GM12878 (cell line): ENCODE measurements at regions not wholly inside any gene's neighbourhood (a gene's known extent, or its start where the extent isn't known, plus 50 kb on each side); places are given as distances from the start of the nearest gene placed in this dataset.

ENCODE experiments used
- ATAC-seq: fragments of 200-7000 bp; cut with Tn5 transposase; 3 replicates; pipeline ENCODE4 v1.9.1; 2020; ENCODE audit warnings: mild to moderate bottlenecking, moderate library complexity
- BruUV-seq: library from RNA; stranded (reverse); fragments of 400-500 nt; replicated peaks from 2 replicates; lab custom pipeline; 2021; lab: Mats Ljungman, UMichigan
- CTCF ChIA-PET: fragments of 300-600 bp; sonication (Branson Sonifier 250); formaldehyde crosslinking; extraction: SDS; loops from one replicate; lab custom pipeline; 2021; ENCODE audit warnings: inconsistent platforms; lab: Yijun Ruan, JAX
- POLR2A ChIA-PET: fragments of 350-600 bp; formaldehyde crosslinking; extraction: SDS; loops from one replicate; lab custom pipeline; 2021; ENCODE audit warnings: inconsistent platforms; lab: Charles Lee
- RAD21 ChIA-PET: fragments of 300-600 bp; sonication (Branson Sonifier 250); formaldehyde crosslinking; loops from one replicate; lab custom pipeline; 2023; ENCODE audit warnings: antibody characterized with exemption; ENCODE audit not compliant: unreplicated experiment; lab: Charles Lee
- SMC1A ChIA-PET: fragments of 300-600 bp; sonication (Branson Sonifier 250); formaldehyde crosslinking; loops from one replicate; lab custom pipeline; 2023; ENCODE audit not compliant: unreplicated experiment, uncharacterized antibody; lab: Charles Lee
- DNase-seq: peaks from one replicate; pipeline ENCODE4 v3.0.0-alpha.2; 2011; ENCODE audit warnings: low read depth, low spot score
- FAIRE-seq: peaks from 3 replicates; lab custom pipeline; 2011; peaks lifted over from hg19 to GRCh38; lab: Jason Lieb, UNC
- H2AFZ ChIP-seq: 2 replicates; pipeline ENCODE4 v1.6.0; 2011; ENCODE audit warnings: low read depth, low read length, control low read depth; ENCODE audit not compliant: control insufficient read depth
- H3K27ac ChIP-seq: 2 replicates; pipeline ENCODE4 v1.5.1; 2011; ENCODE audit warnings: control low read depth; ENCODE audit not compliant: control insufficient read depth, insufficient read depth
- H3K27me3 ChIP-seq, 2 experiments: replicated peaks in 1 of 2; 2 replicates each; pipeline versions ENCODE4 v1.6.0 to v1.6.1; 2011; ENCODE audit warnings: low read length in 1 of 2; ENCODE audit not compliant: control insufficient read depth in 2 of 2, insufficient read depth in 2 of 2
- H3K36me3 ChIP-seq, 2 experiments: 2 replicates each; pipeline ENCODE4 v1.5.1; 2011; ENCODE audit warnings: low read length in 1 of 2; ENCODE audit not compliant: control insufficient read depth in 2 of 2, insufficient read depth in 2 of 2
- H3K4me1 ChIP-seq: 2 replicates; pipeline ENCODE4 v1.6.1; 2011; ENCODE audit warnings: mild to moderate bottlenecking, low read length, moderate library complexity, mixed read lengths; ENCODE audit not compliant: control insufficient read depth, insufficient read depth
- H3K4me2 ChIP-seq: 2 replicates; pipeline ENCODE4 v1.6.0; 2011; ENCODE audit warnings: control low read depth; ENCODE audit not compliant: control insufficient read depth, insufficient read depth
- H3K4me3 ChIP-seq: fragments of 200-600 bp; sonication (generic); 2 replicates; pipeline ENCODE4 v1.5.1; 2016
- H3K79me2 ChIP-seq: 2 replicates; pipeline ENCODE4 v1.6.0; 2011; ENCODE audit warnings: low read length; ENCODE audit not compliant: control insufficient read depth, insufficient read depth
- H3K9ac ChIP-seq: 2 replicates; pipeline ENCODE4 v1.8.0; 2011; ENCODE audit warnings: low read length, control low read depth, mixed read lengths; ENCODE audit not compliant: control insufficient read depth, insufficient read depth
- H3K9me3 ChIP-seq: replicated peaks from 3 replicates; pipeline ENCODE4 v1.5.1; 2011; ENCODE audit warnings: mild to moderate bottlenecking, low read length; ENCODE audit not compliant: control insufficient read depth, insufficient read depth
- H4K20me1 ChIP-seq: 2 replicates; pipeline ENCODE4 v1.6.0; 2011; ENCODE audit not compliant: control insufficient read depth, insufficient read depth
- ASH2L ChIP-seq: fragments of 300-600, 200-600 bp; sonication (generic); IDR thresholded peaks from 2 replicates; pipeline ENCODE4 v1.6.1; 2017; ENCODE audit warnings: low read depth, mild to moderate bottlenecking, borderline replicate concordance
- ATF3 ChIP-seq: IDR thresholded peaks from 2 replicates; pipeline ENCODE4 v1.6.1; 2011; ENCODE audit warnings: low read depth, mild to moderate bottlenecking, low read length, moderate library complexity, borderline replicate concordance; ENCODE audit errors: extremely low read depth
- CHD1 ChIP-seq: IDR thresholded peaks from 2 replicates; pipeline ENCODE4 v1.6.1; 2012; ENCODE audit warnings: low read depth, low read length, improper control_type of control experiment
- E4F1 ChIP-seq: fragments of 450-650 bp; IDR thresholded peaks from 2 replicates; pipeline ENCODE4 v1.6.1; 2018; ENCODE audit warnings: borderline replicate concordance, mild to moderate bottlenecking; ENCODE audit not compliant: partially characterized antibody
- MYC ChIP-seq: IDR thresholded peaks from 2 replicates; pipeline ENCODE4 v1.6.1; 2011; ENCODE audit warnings: mild to moderate bottlenecking, low read length, moderate library complexity, inconsistent platforms; ENCODE audit not compliant: insufficient read depth, insufficient replicate concordance, insufficient read length, severe bottlenecking
- NFYB ChIP-seq: IDR thresholded peaks from 2 replicates; pipeline ENCODE4 v1.6.1; 2011; ENCODE audit warnings: low read depth, mild to moderate bottlenecking, low read length, improper control_type of control experiment, moderate library complexity; ENCODE audit not compliant: insufficient read depth
- NKRF ChIP-seq: fragments of 450-650 bp; conservative IDR thresholded peaks from 2 replicates; pipeline ENCODE4 v1.6.1; 2017; ENCODE audit warnings: mild to moderate bottlenecking, moderate library complexity
- POLR2AphosphoS5 ChIP-seq: IDR thresholded peaks from 2 replicates; pipeline ENCODE4 v1.6.1; 2011; ENCODE audit warnings: mild to moderate bottlenecking, low read length, inconsistent platforms
- RAD51 ChIP-seq: fragments of 450-650 bp; IDR thresholded peaks from 2 replicates; pipeline ENCODE4 v1.6.1; 2016; ENCODE audit warnings: moderate library complexity, mild to moderate bottlenecking, inconsistent platforms
- RCOR1 ChIP-seq: conservative IDR thresholded peaks from 2 replicates; pipeline ENCODE4 v1.6.1; 2012; ENCODE audit warnings: low read depth, low read length, improper control_type of control experiment
- SPI1 ChIP-seq: IDR thresholded peaks from 2 replicates; pipeline ENCODE4 v1.6.1; 2011; ENCODE audit warnings: low read depth, mild to moderate bottlenecking, low read length, moderate library complexity, borderline replicate concordance; ENCODE audit not compliant: insufficient read depth
- SRF ChIP-seq, 2 experiments: IDR thresholded peaks; 2 replicates each; pipeline ENCODE4 v1.6.1; 2011; ENCODE audit warnings: low read depth in 2 of 2, low read length in 2 of 2, mild to moderate bottlenecking in 1 of 2, moderate library complexity in 1 of 2
- ZBTB11 ChIP-seq: fragments of 450-650 bp; formaldehyde crosslinking; IDR thresholded peaks from 2 replicates; pipeline ENCODE4 v1.5.0; 2022; ENCODE audit warnings: mild to moderate bottlenecking, missing genetic modification characterization
- WGBS: methylation state at CpG from one replicate; pipeline ENCODE4 v1.1.6; 2016; ENCODE audit warnings: low lambda C conversion rate; ENCODE audit not compliant: insufficient replicate concordance, insufficient coverage; ENCODE audit errors: missing lambda C conversion rate; 5-methylcytosine and 5-hydroxymethylcytosine counted together
- in situ Hi-C: fragments of 300-500 bp; cut with MboI; formaldehyde crosslinking; loops from 9 replicates; pipeline ENCODE4 v1.14.3; 2018; ENCODE audit warnings: mixed read lengths
- intact Hi-C: fragments of 100-400 bp; cut with micrococcal nuclease; formaldehyde crosslinking; loops from one replicate; pipeline ENCODE4 v1.14.2; 2022; ENCODE audit not compliant: unreplicated experiment

DNA sequence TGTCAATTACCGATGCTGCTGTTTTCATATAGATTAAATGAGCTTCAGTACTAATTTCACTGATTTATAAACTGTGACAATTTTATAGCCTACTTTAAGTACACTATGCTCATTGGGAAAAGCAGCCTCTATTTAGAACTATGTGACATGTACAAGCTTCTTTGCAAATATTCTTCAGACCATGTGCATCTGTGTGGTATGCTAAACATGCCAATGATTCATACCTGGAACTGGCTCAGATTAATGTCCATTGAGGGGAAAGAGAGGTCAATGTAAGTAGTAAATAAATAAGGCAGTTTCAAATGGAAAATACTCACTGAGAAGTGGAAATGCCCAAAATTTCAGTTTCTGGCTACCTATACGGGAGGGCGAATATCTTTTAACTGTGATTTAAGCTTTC lies 777.7 kb downstream of the C6orf118 start:
- Histone ChIP-seq H2AFZ (no peak overlapping the region), H3K4me2 (no peak overlapping the region), H4K20me1 (no peaks in the 10 kb centered on the region), H3K4me1 (no peaks in the 10 kb centered on the region), H3K36me3 (no peaks in the 10 kb centered on the region), H3K27me3 (no peaks in the 10 kb centered on the region), H3K9me3 (no peaks in the 10 kb centered on the region; the same call in 2 of the 3 replicates), H3K27ac (no peak overlapping the region), H3K79me2 (no peaks in the 10 kb centered on the region), H3K9ac (no peak overlapping the region), H3K4me3 (no peak overlapping the region)
- SMC1A ChIA-PET: interaction anchor here (0.8 to 1.5 kb wide), 5 partner anchors 9 to 36 kb away, joined by 3 to 7 read pairs (median 4); no protein-coding TSS in a partner anchor
- FAIRE-seq (no peak), ATAC-seq (peak; percentile 85), DNase-seq (no peak)
- intact Hi-C loops (no loop called here), in situ Hi-C loops (no loop called here)
- POLR2A ChIA-PET: interaction anchor here (1.1 kb wide), 1 partner anchor 14 kb away, joined by 3 read pairs; no protein-coding TSS in a partner anchor
- WGBS: 54% methylated on average over 3 of the region's 3 CpGs
- RAD21 ChIA-PET: interaction anchor here (0.8 to 1.4 kb wide), 4 partner anchors 21 to 79 kb away, joined by 3 to 4 read pairs (median 4); no protein-coding TSS in a partner anchor
- CTCF ChIA-PET: interaction anchor here (1.2 kb wide), 1 partner anchor 29 kb away, joined by 3 read pairs; no protein-coding TSS in a partner anchor
- BruUV-seq: no TSS peak
- no peak for TF ChIP-seq CHD1
- TF ChIP-seq MYC: no peak
- no peak for TF ChIP-seq RAD51
- TF ChIP-seq POLR2AphosphoS5: no peak
- TF ChIP-seq SRF (IDR thresholded peaks at IDR 0.05; ENCODE audit: low read depth in 2 of 2, low read length in 2 of 2): no peak
- TF ChIP-seq ASH2L: no peak
- no peak for TF ChIP-seq E4F1
- no peak for TF ChIP-seq RCOR1
- no peak for TF ChIP-seq ZBTB11 (CRISPR knock-in tag)
- TF ChIP-seq NKRF: no peak
- TF ChIP-seq NFYB: no peak
- no peak for TF ChIP-seq SPI1
- TF ChIP-seq ATF3: no peak
